ENCODE measurements at regions not wholly inside any gene's neighbourhood (a gene's known extent, or its start where the extent isn't known, plus 50 kb on each side); places are given as distances from the start of the nearest gene placed in this dataset.

DNA sequence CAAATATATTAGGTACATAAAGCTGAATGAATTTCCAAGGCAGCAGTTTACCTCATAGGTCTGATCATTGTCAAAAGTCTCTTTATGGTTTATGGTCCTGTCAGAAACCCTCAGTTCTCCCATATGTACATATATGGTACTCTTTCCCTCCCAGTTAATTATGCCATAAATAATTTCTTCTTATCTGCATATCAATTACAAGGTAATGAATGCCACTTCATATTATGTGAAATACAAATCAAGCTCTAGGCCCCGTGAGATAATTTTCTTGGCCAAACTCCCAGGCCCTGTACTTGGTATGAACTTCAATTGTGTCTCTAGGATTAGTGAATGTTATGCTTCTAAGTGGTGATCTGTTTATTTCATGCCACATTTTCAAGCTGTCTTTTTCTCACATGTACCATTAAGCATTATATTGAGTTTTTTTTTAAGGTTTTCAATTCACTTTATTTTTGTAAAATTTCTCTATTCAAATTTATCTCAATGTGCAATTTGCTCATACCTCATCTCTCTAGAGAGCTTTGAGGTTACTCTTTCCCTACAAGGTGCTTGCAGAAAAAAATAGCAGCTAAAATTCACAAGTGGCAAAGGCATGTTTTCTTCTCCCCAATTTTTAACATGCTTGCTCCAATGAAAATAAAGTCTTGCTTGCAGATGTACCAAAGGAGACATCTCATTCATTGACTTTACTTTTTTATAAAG, 430.6 kb upstream of the VRK2 start:
- ChIA-PET CTCF (ENCODE audit: partially characterized antibody) (no interaction called here), POLR2A (ENCODE audit: partially characterized antibody) (no interaction called here)
- H3K4me2 ChIP-seq (ENCODE audit: insufficient read depth in 1 of 2, low read depth in 2 of 2, low read length in 2 of 2), result no peak overlapping the region
- no peaks in the 10 kb centered on the region for H3K4me1 ChIP-seq (replicated peaks in 1 of 4; ENCODE audit: control insufficient read depth in 3 of 4, insufficient read depth in 4 of 4, low read length in 3 of 4)
- H3K23me2 ChIP-seq (ENCODE audit: low read depth, low read length), result no peaks in the 10 kb centered on the region
- no peaks in the 10 kb centered on the region for H3K36me3 ChIP-seq (ENCODE audit: control insufficient read depth in 2 of 4, insufficient read depth in 4 of 4, low read length in 3 of 4)
- H4K5ac ChIP-seq (ENCODE audit: insufficient read length, low read depth, low read length), result no peak overlapping the region
- H2BK15ac ChIP-seq (ENCODE audit: low read length), result no peak overlapping the region
- 90% methylated on average over 1 of the region's 1 CpG; no CpG with 5 or more reads in 1 of the 2 experiments for WGBS, 2 experiments (ENCODE audit: extremely low coverage in 1 of 2, insufficient coverage in 1 of 2, insufficient read length in 1 of 2, insufficient replicate concordance in 2 of 2, low coverage in 1 of 2, low lambda C conversion rate in 2 of 2, missing lambda C conversion rate in 1 of 2)
- H2BK120ac ChIP-seq (replicated peaks; ENCODE audit: low read depth, low read length), result no peak overlapping the region
- H3K56ac ChIP-seq (replicated peaks; ENCODE audit: insufficient read length, low read depth, low read length), result no peak overlapping the region
- no peak overlapping the region for H3K4ac ChIP-seq (replicated peaks; ENCODE audit: insufficient read length, low read depth, low read length)
- no peak overlapping the region for H2BK12ac ChIP-seq (ENCODE audit: low read depth, low read length)
- no peak overlapping the region for H2AFZ ChIP-seq (ENCODE audit: low read length)
- no peak for DNase-seq (ENCODE audit: low read depth in 1 of 2, low spot score in 2 of 2)
- H3K23ac ChIP-seq (ENCODE audit: insufficient read length), result no peak overlapping the region
- no peaks in the 10 kb centered on the region for H3K9me3 ChIP-seq (ENCODE audit: insufficient read depth in 2 of 2, low read depth in 1 of 2, low read length in 1 of 2)
- no peaks in the 10 kb centered on the region for H3K79me2 ChIP-seq (ENCODE audit: control insufficient read depth in 1 of 2, insufficient read depth in 2 of 2, low read length in 2 of 2)
- no peak overlapping the region for H3K4me3 ChIP-seq (ENCODE audit: extremely low read depth in 1 of 4, insufficient read depth in 2 of 4, low read depth in 3 of 4, low read length in 4 of 4)
- H3K79me1 ChIP-seq (ENCODE audit: low read depth, low read length), result no peaks in the 10 kb centered on the region; the same call in 1 of the 2 replicates
- H4K8ac ChIP-seq (ENCODE audit: extremely low read depth, insufficient read depth, low read length), result no peak overlapping the region
- no peak overlapping the region for H2BK20ac ChIP-seq (ENCODE audit: low read length)
- no peak overlapping the region for H2BK5ac ChIP-seq (ENCODE audit: low read depth, low read length)
- H3K27me3 ChIP-seq (replicated peaks in 1 of 4; ENCODE audit: control insufficient read depth in 3 of 4, extremely low read depth in 1 of 4, insufficient read depth in 3 of 4, low read length in 3 of 4), result no peaks in the 10 kb centered on the region
- H3K14ac ChIP-seq (ENCODE audit: insufficient read length), result no peak overlapping the region
- no peak overlapping the region for H3K18ac ChIP-seq (ENCODE audit: extremely low read depth, low read length)
- H3K9ac ChIP-seq (replicated peaks in 1 of 4; ENCODE audit: extremely low read depth in 1 of 4, low read depth in 3 of 4, low read length in 3 of 4), result no peak overlapping the region
- no peak overlapping the region for H4K91ac ChIP-seq (replicated peaks; ENCODE audit: insufficient read length, low read length)
- H3K27ac ChIP-seq (ENCODE audit: low read depth, low read length), result no peak overlapping the region
- H4K20me1 ChIP-seq (replicated peaks in 1 of 2; ENCODE audit: control insufficient read depth in 1 of 2, insufficient read depth in 2 of 2, low read length in 2 of 2), result no peaks in the 10 kb centered on the region
- no peak overlapping the region for H2AK5ac ChIP-seq (ENCODE audit: low read depth, low read length)
- FAIRE-seq, result no peak
- TF ChIP-seq CTBP2 (IDR thresholded peaks at IDR 0.05; ENCODE audit: borderline replicate concordance, insufficient read depth, insufficient read length, low read length) (no peak), SRF (IDR thresholded peaks at IDR 0.05; ENCODE audit: low read depth, low read length) (no peak), CHD1 (IDR thresholded peaks at IDR 0.05; ENCODE audit: low read depth, low read length) (no peak), RXRA (IDR thresholded peaks at IDR 0.05; ENCODE audit: insufficient read depth, low read depth, low read length) (no peak), SAP30 (IDR thresholded peaks at IDR 0.05; ENCODE audit: insufficient read depth, insufficient replicate concordance, low read length) (no peak), CBX5 (IDR thresholded peaks at IDR 0.05; ENCODE audit: low read depth, low read length) (no peak), HDAC6 (IDR thresholded peaks at IDR 0.05; ENCODE audit: low read depth, low read length) (no peak), JUN (IDR thresholded peaks at IDR 0.05; ENCODE audit: low read depth, low read length) (no peak)
- TF ChIP-seq, protein P1, sequence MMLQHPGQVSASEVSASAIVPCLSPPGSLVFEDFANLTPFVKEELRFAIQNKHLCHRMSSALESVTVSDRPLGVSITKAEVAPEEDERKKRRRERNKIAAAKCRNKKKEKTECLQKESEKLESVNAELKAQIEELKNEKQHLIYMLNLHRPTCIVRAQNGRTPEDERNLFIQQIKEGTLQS (IDR thresholded peaks at IDR 0.05; ENCODE audit: insufficient read depth, low read depth, low read length), result no peak
- TF ChIP-seq, protein P2, sequence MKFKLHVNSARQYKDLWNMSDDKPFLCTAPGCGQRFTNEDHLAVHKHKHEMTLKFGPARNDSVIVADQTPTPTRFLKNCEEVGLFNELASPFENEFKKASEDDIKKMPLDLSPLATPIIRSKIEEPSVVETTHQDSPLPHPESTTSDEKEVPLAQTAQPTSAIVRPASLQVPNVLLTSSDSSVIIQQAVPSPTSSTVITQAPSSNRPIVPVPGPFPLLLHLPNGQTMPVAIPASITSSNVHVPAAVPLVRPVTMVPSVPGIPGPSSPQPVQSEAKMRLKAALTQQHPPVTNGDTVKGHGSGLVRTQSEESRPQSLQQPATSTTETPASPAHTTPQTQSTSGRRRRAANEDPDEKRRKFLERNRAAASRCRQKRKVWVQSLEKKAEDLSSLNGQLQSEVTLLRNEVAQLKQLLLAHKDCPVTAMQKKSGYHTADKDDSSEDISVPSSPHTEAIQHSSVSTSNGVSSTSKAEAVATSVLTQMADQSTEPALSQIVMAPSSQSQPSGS (IDR thresholded peaks at IDR 0.05; ENCODE audit: low read length), result no peak
- TF ChIP-seq, protein P3, sequence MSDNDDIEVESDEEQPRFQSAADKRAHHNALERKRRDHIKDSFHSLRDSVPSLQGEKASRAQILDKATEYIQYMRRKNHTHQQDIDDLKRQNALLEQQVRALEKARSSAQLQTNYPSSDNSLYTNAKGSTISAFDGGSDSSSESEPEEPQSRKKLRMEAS (IDR thresholded peaks at IDR 0.05), result no peak

Measured in H1 (cell line).